ENCODE measurements at regions not wholly inside any gene's neighbourhood (a gene's known extent, or its start where the extent isn't known, plus 50 kb on each side); places are given as distances from the start of the nearest gene placed in this dataset.

DNA sequence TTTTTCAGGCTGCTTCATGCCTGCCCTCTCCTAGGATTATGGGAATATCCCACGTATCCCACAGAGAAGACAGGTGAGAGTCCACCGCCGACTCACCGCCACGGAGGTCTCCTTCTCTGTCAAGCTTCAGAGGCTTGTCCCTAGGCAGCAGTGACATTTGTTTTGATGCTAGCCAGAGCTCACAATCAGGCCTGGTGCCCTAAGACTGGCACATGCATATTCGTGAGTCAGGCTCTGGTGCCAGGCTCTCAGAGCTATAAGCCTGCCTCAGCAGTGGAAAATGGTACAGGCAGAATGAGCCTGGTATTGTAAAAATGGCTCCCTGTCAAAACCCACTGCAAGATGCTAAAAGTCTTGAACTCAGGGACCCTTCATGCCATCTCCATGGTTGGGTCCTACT is 65.5 kb downstream of the RBMY1A1 start:
- H3K9me3 ChIP-seq (ENCODE audit: low read length): no peaks in the 10 kb centered on the region
- H3K27me3 ChIP-seq (ENCODE audit: insufficient read depth, low read length): no peaks in the 10 kb centered on the region
- H3F3A ChIP-seq (ENCODE audit: insufficient read depth, low read length): no peaks in the 10 kb centered on the region
- no peak overlapping the region for H3K4me3 ChIP-seq (ENCODE audit: low read depth, low read length, poor library complexity, severe bottlenecking)
- no peaks in the 10 kb centered on the region for H3K9me2 ChIP-seq (ENCODE audit: low read depth, low read length)
- peaks cover 43% of the 10 kb centered on the region for H3K4me1 ChIP-seq (ENCODE audit: insufficient read depth, low read length, severe bottlenecking)
- no peaks in the 10 kb centered on the region for H3K79me2 ChIP-seq (ENCODE audit: insufficient read depth, low read length)
- TF ChIP-seq, protein P1, sequence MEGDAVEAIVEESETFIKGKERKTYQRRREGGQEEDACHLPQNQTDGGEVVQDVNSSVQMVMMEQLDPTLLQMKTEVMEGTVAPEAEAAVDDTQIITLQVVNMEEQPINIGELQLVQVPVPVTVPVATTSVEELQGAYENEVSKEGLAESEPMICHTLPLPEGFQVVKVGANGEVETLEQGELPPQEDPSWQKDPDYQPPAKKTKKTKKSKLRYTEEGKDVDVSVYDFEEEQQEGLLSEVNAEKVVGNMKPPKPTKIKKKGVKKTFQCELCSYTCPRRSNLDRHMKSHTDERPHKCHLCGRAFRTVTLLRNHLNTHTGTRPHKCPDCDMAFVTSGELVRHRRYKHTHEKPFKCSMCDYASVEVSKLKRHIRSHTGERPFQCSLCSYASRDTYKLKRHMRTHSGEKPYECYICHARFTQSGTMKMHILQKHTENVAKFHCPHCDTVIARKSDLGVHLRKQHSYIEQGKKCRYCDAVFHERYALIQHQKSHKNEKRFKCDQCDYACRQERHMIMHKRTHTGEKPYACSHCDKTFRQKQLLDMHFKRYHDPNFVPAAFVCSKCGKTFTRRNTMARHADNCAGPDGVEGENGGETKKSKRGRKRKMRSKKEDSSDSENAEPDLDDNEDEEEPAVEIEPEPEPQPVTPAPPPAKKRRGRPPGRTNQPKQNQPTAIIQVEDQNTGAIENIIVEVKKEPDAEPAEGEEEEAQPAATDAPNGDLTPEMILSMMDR (IDR thresholded peaks at IDR 0.05; ENCODE audit: low read length): no peak
- TF ChIP-seq EZH2 (IDR thresholded peaks at IDR 0.05; ENCODE audit: borderline replicate concordance, low read length): no peak
- H2AFZ ChIP-seq (ENCODE audit: low read length): no peak overlapping the region
- no peak overlapping the region for H3K9ac ChIP-seq (ENCODE audit: low read length)
- H3K27ac ChIP-seq (ENCODE audit: low read depth, low read length, poor library complexity, severe bottlenecking): no peak overlapping the region
- no peak overlapping the region for H3K4me2 ChIP-seq (ENCODE audit: low read length)
- H3K36me3 ChIP-seq (ENCODE audit: insufficient read depth, low read length): no peaks in the 10 kb centered on the region
- no peaks in the 10 kb centered on the region for H4K20me1 ChIP-seq (ENCODE audit: insufficient read depth, low read length)

DNA sequence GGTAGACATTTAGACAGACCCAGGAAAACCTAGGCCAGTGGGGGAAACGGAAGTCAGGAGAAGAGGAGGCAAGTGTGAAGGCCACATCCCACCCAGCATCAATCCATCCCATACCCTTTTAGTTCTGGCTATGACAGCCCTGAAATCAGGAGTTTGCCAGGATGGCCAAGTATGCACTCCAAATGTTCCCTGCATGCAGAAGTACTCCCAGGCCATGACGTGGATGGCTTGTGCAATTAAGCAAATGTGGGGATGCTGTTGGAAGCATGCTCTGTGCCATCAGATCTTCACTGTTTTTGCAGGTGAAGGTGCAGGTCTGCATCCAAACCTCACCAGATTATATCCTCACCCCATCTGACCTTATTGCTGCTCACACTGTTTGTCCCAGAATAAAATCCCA is 66.8 kb downstream of the RBMY1A1 start:
- no peaks in the 10 kb centered on the region for H3K27me3 ChIP-seq (ENCODE audit: insufficient read depth, low read length)
- TF ChIP-seq EZH2 (IDR thresholded peaks at IDR 0.05; ENCODE audit: borderline replicate concordance, low read length): no peak
- TF ChIP-seq, protein P1 (IDR thresholded peaks at IDR 0.05; ENCODE audit: low read length): no peak
- no peaks in the 10 kb centered on the region for H3K36me3 ChIP-seq (ENCODE audit: insufficient read depth, low read length)
- H3K4me3 ChIP-seq (ENCODE audit: low read depth, low read length, poor library complexity, severe bottlenecking): no peak overlapping the region
- no peaks in the 10 kb centered on the region for H3K79me2 ChIP-seq (ENCODE audit: insufficient read depth, low read length)
- no peaks in the 10 kb centered on the region for H3K9me3 ChIP-seq (ENCODE audit: low read length)
- H3K4me1 ChIP-seq (ENCODE audit: insufficient read depth, low read length, severe bottlenecking): peaks cover 42% of the 10 kb centered on the region
- H2AFZ ChIP-seq (ENCODE audit: low read length): no peak overlapping the region
- H4K20me1 ChIP-seq (ENCODE audit: insufficient read depth, low read length): no peaks in the 10 kb centered on the region
- H3F3A ChIP-seq (ENCODE audit: insufficient read depth, low read length): no peaks in the 10 kb centered on the region
- H3K9me2 ChIP-seq (ENCODE audit: low read depth, low read length): no peaks in the 10 kb centered on the region
- H3K4me2 ChIP-seq (ENCODE audit: low read length): no peak overlapping the region
- no peak overlapping the region for H3K27ac ChIP-seq (ENCODE audit: low read depth, low read length, poor library complexity, severe bottlenecking)
- H3K9ac ChIP-seq (ENCODE audit: low read length): no peak overlapping the region

GRCh38 chrY:21602590-21602989 is 67.9 kb downstream of the RBMY1A1 start:
- no peak overlapping the region for H2AFZ ChIP-seq (ENCODE audit: low read length)
- H3K36me3 ChIP-seq (ENCODE audit: insufficient read depth, low read length): no peaks in the 10 kb centered on the region
- no peaks in the 10 kb centered on the region for H4K20me1 ChIP-seq (ENCODE audit: insufficient read depth, low read length)
- peak overlapping the region; percentile 68 for H3K27ac ChIP-seq (ENCODE audit: low read depth, low read length, poor library complexity, severe bottlenecking)
- H3K9me3 ChIP-seq (ENCODE audit: low read length): no peaks in the 10 kb centered on the region
- peaks cover 43% of the 10 kb centered on the region for H3K4me1 ChIP-seq (ENCODE audit: insufficient read depth, low read length, severe bottlenecking)
- no peaks in the 10 kb centered on the region for H3F3A ChIP-seq (ENCODE audit: insufficient read depth, low read length)
- no peaks in the 10 kb centered on the region for H3K27me3 ChIP-seq (ENCODE audit: insufficient read depth, low read length)
- H3K9ac ChIP-seq (ENCODE audit: low read length): peak overlapping the region; percentile 36; the same call in 1 of the 2 replicates
- H3K79me2 ChIP-seq (ENCODE audit: insufficient read depth, low read length): no peaks in the 10 kb centered on the region
- no peaks in the 10 kb centered on the region for H3K9me2 ChIP-seq (ENCODE audit: low read depth, low read length)
- H3K4me2 ChIP-seq (ENCODE audit: low read length): peak overlapping the region; percentile 45
- TF ChIP-seq, protein P1 (IDR thresholded peaks at IDR 0.05; ENCODE audit: low read length): no peak
- TF ChIP-seq EZH2 (IDR thresholded peaks at IDR 0.05; ENCODE audit: borderline replicate concordance, low read length): no peak
- peak overlapping the region; percentile 41 for H3K4me3 ChIP-seq (ENCODE audit: low read depth, low read length, poor library complexity, severe bottlenecking)
